Endodermal cell (in vitro differentiated cells): ENCODE measurements at regions not wholly inside any gene's neighbourhood (a gene's known extent, or its start where the extent isn't known, plus 50 kb on each side); places are given as distances from the start of the nearest gene placed in this dataset.

Experiments
- DNase-seq: peaks from one replicate; pipeline ENCODE4 v3.0.0-alpha.2; 2017
- H3K27ac ChIP-seq: 2 replicates; pipeline ENCODE4 v1.5.1; 2013; ENCODE audit warnings: mild to moderate bottlenecking, low read depth, low read length, moderate library complexity
- H3K27me3 ChIP-seq: 2 replicates; pipeline ENCODE4 v1.6.1; 2013; ENCODE audit warnings: mild to moderate bottlenecking, low read length, moderate library complexity; ENCODE audit not compliant: insufficient read depth, control insufficient read depth, poor library complexity, severe bottlenecking
- H3K36me3 ChIP-seq: 2 replicates; pipeline ENCODE4 v1.7.0; 2013; ENCODE audit warnings: mild to moderate bottlenecking, low read length, moderate library complexity; ENCODE audit not compliant: control insufficient read depth, insufficient read depth
- H3K4me1 ChIP-seq: one replicate; pipeline ENCODE4 v1.7.0; 2013; ENCODE audit warnings: low read length; ENCODE audit not compliant: control insufficient read depth, insufficient read depth
- H3K4me3 ChIP-seq: 2 replicates; pipeline ENCODE4 v1.5.1; 2013; ENCODE audit warnings: mild to moderate bottlenecking, low read length, moderate library complexity
- H3K9ac ChIP-seq: 2 replicates; pipeline ENCODE4 v1.6.1; 2013; ENCODE audit warnings: mild to moderate bottlenecking, low read length, moderate library complexity; ENCODE audit not compliant: poor library complexity, severe bottlenecking; ENCODE audit errors: extremely low read depth
- H3K9me3 ChIP-seq: 2 replicates; pipeline ENCODE4 v1.6.1; 2013; ENCODE audit warnings: mild to moderate bottlenecking, low read length, moderate library complexity; ENCODE audit not compliant: control insufficient read depth
- H3K27ac Mint-ChIP-seq: 2 replicates; pipeline ENCODE4 v1.8.0; 2020; ENCODE audit warnings: mixed read lengths
- H3K27me3 Mint-ChIP-seq: 2 replicates; pipeline ENCODE4 v1.8.0; 2021; ENCODE audit warnings: mild to moderate bottlenecking, mixed read lengths; ENCODE audit not compliant: insufficient read depth
- H3K36me3 Mint-ChIP-seq: 2 replicates; pipeline ENCODE4 v1.8.0; 2020; ENCODE audit warnings: low read depth, mixed read lengths
- H3K4me1 Mint-ChIP-seq: 2 replicates; pipeline ENCODE4 v1.8.0; 2020; ENCODE audit warnings: mixed read lengths
- H3K4me3 Mint-ChIP-seq: 2 replicates; pipeline ENCODE4 v1.8.0; 2020; ENCODE audit warnings: mild to moderate bottlenecking, moderate library complexity, mixed read lengths
- H3K9me3 Mint-ChIP-seq: 2 replicates; pipeline ENCODE4 v1.8.0; 2020; ENCODE audit warnings: mild to moderate bottlenecking, mixed read lengths
- CTCF ChIP-seq: fragments of 200-600 bp; sonication (generic); conservative IDR thresholded peaks from 2 replicates; pipeline ENCODE4 v1.5.0; 2021; ENCODE audit warnings: antibody characterized with exemption, mild to moderate bottlenecking
- WGBS, 2 experiments: methylation state at CpG; one replicate each; pipeline versions ENCODE4 v1.1.5 to v1.1.7; 2013; ENCODE audit warnings: missing lambda C conversion rate in 2 of 2, mixed read lengths in 1 of 2; ENCODE audit not compliant: insufficient coverage in 1 of 2, insufficient read length in 1 of 2; 5-methylcytosine and 5-hydroxymethylcytosine counted together

DNA sequence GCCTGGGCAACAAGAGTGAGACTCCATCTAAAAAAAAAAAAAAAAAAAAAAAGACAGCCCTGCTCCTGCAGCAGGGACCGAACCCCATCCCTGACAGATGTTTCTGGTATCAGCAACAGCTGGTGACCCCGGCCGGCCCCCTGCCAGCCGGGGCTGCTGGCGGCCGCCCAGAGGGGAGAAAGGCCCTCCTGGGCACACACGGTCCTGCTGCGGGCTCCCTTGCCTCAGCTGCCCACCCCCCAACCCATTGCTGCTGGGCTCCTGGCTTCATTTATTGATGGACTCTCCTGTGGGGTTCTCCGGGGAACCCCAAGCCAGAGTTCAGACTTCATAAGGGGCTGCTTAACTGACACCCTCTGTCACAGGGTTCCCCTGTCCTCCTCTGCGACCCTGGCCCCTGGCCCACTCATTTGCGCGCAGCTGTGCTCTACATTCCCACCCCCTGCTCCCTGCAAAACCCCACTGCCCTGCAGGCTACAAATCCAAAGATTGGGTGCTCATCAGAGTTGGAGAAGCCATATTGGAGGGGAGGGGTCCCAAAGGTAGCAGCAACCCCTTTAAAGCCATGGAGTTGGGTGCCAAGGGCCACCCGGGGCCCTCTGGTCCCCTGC, 103.6 kb upstream of the RTL1 start:
- no peaks in the 10 kb centered on the region for H3K27me3 ChIP-seq
- WGBS, 2 experiments: 91 to 95% methylated on average over 4 to 13 of the region's 13 CpGs
- H3K27ac ChIP-seq: no peak overlapping the region
- H3K27me3 Mint-ChIP-seq: peaks cover 12% of the 10 kb centered on the region
- H3K27ac Mint-ChIP-seq: no peak overlapping the region
- H3K9me3 ChIP-seq: no peaks in the 10 kb centered on the region
- H3K4me1 ChIP-seq: no peaks in the 10 kb centered on the region
- H3K9ac ChIP-seq: no peak overlapping the region
- H3K36me3 ChIP-seq: no peaks in the 10 kb centered on the region
- peaks cover 6% of the 10 kb centered on the region for H3K9me3 Mint-ChIP-seq
- no peak for TF ChIP-seq CTCF
- no peaks in the 10 kb centered on the region for H3K36me3 Mint-ChIP-seq
- H3K4me1 Mint-ChIP-seq: no peaks in the 10 kb centered on the region
- H3K4me3 ChIP-seq: no peak overlapping the region
- no peak for DNase-seq
- no peak overlapping the region for H3K4me3 Mint-ChIP-seq

- Histone ChIP-seq H3K27ac (no peak overlapping the region), H3K4me3 (no peak overlapping the region), H3K36me3 (no peaks in the 10 kb centered on the region), H3K4me1 (no peaks in the 10 kb centered on the region), H3K9ac (no peak overlapping the region), H3K27me3 (no peaks in the 10 kb centered on the region), H3K9me3 (no peaks in the 10 kb centered on the region)
- Mint-ChIP-seq H3K36me3 (no peaks in the 10 kb centered on the region), H3K4me1 (no peaks in the 10 kb centered on the region), H3K9me3 (peaks cover 10% of the 10 kb centered on the region), H3K27ac (no peak overlapping the region), H3K4me3 (no peak overlapping the region), H3K27me3 (peaks cover 6% of the 10 kb centered on the region)
- peak; percentile 24 for DNase-seq
- WGBS, 2 experiments: 78% methylated on average over 3 of the region's 4 CpGs; no CpG with 5 or more reads in 1 of the 2 experiments
- no peak for TF ChIP-seq CTCF
These were observed 104.2 kb upstream of the RTL1 start for GRCh38 chr14:101007765-101008164.

GRCh38 chr14:101008196-101008595, 104.7 kb upstream of the RTL1 start:
- no peaks in the 10 kb centered on the region for H3K36me3 Mint-ChIP-seq
- DNase-seq: peak; percentile 30
- 94 to 96% methylated on average over 13 of the region's 13 CpGs for WGBS, 2 experiments

More at GRCh38 chr14:101008196-101008595, 104.7 kb upstream of the RTL1 start:
- no peaks in the 10 kb centered on the region for H3K4me1 ChIP-seq
- no peak overlapping the region for H3K4me3 Mint-ChIP-seq
- no peak overlapping the region for H3K9ac ChIP-seq
- no peaks in the 10 kb centered on the region for H3K27me3 ChIP-seq
- no peaks in the 10 kb centered on the region for H3K36me3 ChIP-seq
- H3K27me3 Mint-ChIP-seq: peaks cover 3% of the 10 kb centered on the region
- H3K27ac Mint-ChIP-seq: no peak overlapping the region
- TF ChIP-seq CTCF: no peak
- no peaks in the 10 kb centered on the region for H3K9me3 ChIP-seq
- H3K9me3 Mint-ChIP-seq: peaks cover 12% of the 10 kb centered on the region
- H3K4me3 ChIP-seq: no peak overlapping the region
- H3K4me1 Mint-ChIP-seq: no peaks in the 10 kb centered on the region
- no peak overlapping the region for H3K27ac ChIP-seq
